ENCODE measurements at regions not wholly inside any gene's neighbourhood (a gene's known extent, or its start where the extent isn't known, plus 50 kb on each side); places are given as distances from the start of the nearest gene placed in this dataset.
"Not testable (repeated sequence)": the region's sequence is repeated elsewhere in the genome, so short reads cannot be mapped to it uniquely, and the experiment has no call there.

GRCh38 chr5:85549229-85549628 is 1068.5 kb upstream of the COX7C start:
- no peak for DNase-seq (ENCODE audit: low read depth)
- H3K4me3 ChIP-seq (ENCODE audit: low read length), result no peak overlapping the region
- no peak for TF ChIP-seq CTCF (conservative IDR thresholded peaks at IDR 0.05; ENCODE audit: low read depth, low read length)

- no peak overlapping the region for H3K4me3 ChIP-seq (ENCODE audit: low read length)
- no peak for TF ChIP-seq CTCF (conservative IDR thresholded peaks at IDR 0.05; ENCODE audit: low read depth, low read length)
- DNase-seq (ENCODE audit: low read depth), result no peak
Measured at GRCh38 chr5:85549836-85550599, 1067.7 kb upstream of the COX7C start.

DNA sequence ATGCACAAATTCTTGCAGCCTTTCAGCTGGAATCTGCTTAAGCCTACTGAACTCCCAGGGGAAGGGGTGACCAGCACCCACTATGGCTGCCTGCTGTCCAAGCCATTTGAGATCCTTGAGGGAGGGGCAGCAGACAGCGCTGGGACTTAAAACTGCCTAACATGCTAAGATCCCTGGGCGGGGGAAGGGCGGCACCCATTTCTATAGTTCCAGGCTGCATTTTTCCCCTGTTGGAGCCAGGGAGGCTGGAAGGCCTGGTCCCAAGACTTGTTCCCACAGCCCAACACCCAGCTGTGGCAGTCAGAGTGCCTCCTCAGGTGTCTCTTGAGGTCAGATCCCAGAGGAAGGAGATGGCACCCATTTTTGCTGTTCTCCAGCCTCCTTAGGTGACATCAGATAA is 1061.3 kb upstream of the COX7C start:
- TF ChIP-seq CTCF (conservative IDR thresholded peaks at IDR 0.05; ENCODE audit: low read depth, low read length), result no peak
- no peak overlapping the region for H3K4me3 ChIP-seq (ENCODE audit: low read length)
- DNase-seq (ENCODE audit: low read depth), result no peak

- H3K4me3 ChIP-seq (ENCODE audit: low read length), result no peak overlapping the region
- no peak for TF ChIP-seq CTCF (conservative IDR thresholded peaks at IDR 0.05; ENCODE audit: low read depth, low read length)
- DNase-seq (ENCODE audit: low read depth), result no peak
Measured at GRCh38 chr5:85576666-85577065, 1041.1 kb upstream of the COX7C start.

DNA sequence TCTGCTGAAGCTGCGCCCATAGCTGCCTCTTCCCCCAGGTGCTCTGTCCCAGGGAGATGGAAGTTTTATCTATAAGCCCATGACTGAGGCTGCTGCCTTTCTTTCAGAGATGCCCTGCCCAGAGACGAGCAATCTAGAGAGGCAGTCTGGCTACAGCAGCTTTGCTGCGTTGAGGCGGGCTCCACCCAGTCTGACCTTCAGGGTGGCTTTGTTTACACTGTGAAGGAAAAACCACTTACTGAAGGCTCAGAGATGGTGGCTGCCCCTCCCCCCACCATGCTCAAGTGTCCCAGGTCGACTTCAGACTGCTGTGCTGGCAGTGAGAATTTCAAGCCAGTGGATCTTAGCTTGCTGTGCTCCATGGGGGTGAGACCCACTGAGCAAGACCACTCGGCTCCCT is 1029.9 kb upstream of the COX7C start:
- not testable (repeated sequence) for DNase-seq (ENCODE audit: low read depth); H3K4me3 ChIP-seq (ENCODE audit: low read length)

DNA sequence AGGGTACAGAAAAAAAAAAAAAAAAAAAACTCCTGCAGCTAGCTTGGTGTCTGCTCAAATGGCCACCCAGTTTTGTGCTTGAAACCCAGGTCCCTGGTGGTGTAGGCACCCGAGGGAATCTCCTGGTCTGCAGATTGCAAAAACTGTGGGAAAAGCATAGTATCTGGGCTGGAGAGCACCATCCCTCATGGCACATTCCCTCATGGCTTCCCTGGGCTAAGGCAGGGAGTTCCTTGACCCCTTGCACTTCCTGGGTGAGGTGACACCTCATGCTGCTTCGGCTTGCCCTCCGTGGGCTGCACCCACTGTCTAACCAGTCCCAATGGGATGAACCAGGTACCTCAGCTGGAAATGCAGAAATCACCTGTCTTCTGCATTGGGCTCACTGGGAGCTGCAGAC is 1029.5 kb upstream of the COX7C start:
- H3K4me3 ChIP-seq (ENCODE audit: low read length), result not testable (repeated sequence)

DNA sequence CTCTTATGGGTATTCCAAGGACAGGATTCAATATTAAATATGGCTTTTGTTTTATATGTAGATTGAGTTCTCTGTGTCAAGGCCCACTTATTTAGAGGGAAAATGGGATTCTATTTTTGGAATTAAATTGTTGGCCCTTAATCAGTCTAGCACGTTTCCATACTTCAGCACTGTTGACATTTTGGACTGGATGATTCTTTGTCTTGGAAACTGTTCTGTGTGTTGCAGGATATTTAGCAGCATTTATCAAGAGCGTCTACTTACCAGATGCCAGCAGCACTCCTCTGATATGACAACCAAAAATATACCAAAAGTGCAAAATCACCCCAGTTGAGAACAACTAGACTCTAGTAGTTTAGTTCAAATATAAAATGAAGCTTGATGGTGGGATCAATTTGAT is 1027.0 kb upstream of the COX7C start:
- no peak for DNase-seq (ENCODE audit: low read depth)
- TF ChIP-seq CTCF (conservative IDR thresholded peaks at IDR 0.05; ENCODE audit: low read depth, low read length), result no peak

More for the DNA sequence above, 1029.5 kb upstream of the COX7C start:
- DNase-seq (ENCODE audit: low read depth), result not testable (repeated sequence)

GRCh38 chr5:85591311-85591710 is 1026.4 kb upstream of the COX7C start:
- no peak for DNase-seq (ENCODE audit: low read depth)
- no peak overlapping the region for H3K4me3 ChIP-seq (ENCODE audit: low read length)
- TF ChIP-seq CTCF (conservative IDR thresholded peaks at IDR 0.05; ENCODE audit: low read depth, low read length), result no peak

More for the DNA sequence above, 1027.0 kb upstream of the COX7C start:
- H3K4me3 ChIP-seq (ENCODE audit: low read length), result no peak overlapping the region

Measured in retinal pigment epithelial cell (primary cell).